ENCODE measurements at regions not wholly inside any gene's neighbourhood (a gene's known extent, or its start where the extent isn't known, plus 50 kb on each side); places are given as distances from the start of the nearest gene placed in this dataset.
"Not testable (repeated sequence)": the region's sequence is repeated elsewhere in the genome, so short reads cannot be mapped to it uniquely, and the experiment has no call there.

DNA sequence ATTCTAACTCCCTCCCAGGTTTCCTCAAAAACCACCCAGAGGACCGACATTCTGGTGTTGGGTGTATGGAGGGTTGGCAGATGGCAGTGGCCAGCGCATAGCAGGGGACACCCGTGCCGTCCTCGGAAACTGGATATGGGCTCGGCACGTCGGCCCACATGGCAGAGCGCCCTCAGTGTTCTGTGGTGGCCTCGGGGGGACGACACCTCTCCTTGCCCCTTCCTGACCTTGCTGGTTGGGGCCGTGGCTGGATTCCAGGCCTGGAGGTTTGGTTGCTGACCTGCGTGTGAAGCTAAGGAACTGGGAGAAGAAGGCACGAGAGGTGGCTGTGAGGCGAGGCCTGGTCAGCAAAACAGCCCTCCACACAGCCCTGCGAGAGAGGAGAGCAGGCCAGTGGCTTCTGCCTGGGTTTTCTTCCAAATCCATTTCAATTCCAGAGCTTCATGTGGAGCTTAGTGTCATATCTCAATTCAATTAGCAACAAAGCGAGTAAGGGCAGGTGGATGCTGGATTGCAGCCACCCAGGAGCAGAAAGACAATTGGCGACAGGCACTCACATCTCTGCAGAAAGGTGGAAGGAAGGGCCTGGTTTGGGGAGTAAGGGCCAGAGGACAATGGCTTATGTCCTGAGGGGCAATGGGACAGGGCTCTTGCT lies 478.4 kb downstream of the BRD1 start:
- DNase-seq (ENCODE audit: low read depth) = no peak

DNA sequence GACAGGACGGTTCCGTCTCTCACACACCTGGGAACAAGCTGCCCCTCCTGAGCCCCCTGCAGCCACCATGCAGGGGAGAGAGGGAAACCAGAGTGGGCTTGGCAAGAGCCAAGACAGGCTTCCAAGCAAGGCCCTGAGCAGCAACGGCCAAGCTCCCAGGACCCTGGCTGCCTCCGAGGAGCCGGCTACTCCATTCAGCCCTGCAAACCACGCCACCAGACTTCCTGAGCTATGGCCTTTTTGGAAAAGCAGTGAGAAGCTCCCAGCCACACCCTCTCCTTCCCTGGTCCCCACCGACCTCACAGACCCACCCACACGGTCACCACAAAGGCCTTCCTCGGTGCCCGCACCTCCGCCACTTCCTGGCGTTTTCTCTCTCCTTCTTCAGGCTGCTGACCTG lies 479.0 kb downstream of the BRD1 start:
- DNase-seq (ENCODE audit: low read depth) = no peak

DNA sequence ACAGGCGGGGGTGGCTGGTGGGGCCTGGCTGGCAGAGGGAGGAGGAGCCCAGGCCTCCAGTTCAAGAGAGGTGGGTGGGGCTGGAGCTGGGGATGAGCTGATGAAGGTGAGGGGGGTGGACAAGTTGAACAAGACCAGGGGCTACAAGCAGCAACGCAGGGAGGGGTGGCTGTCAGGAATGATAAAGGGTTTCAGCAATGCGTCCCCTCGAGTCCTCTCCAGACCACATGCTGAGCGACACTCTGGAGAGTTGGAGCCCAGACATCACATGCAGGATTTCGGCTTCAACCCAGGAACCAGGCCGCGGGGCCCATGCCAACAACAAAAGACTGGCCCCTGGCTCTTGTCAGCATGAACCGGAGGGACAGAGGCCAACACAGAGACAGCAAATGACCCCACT lies 480.3 kb downstream of the BRD1 start:
- DNase-seq (ENCODE audit: low read depth) = no peak

DNA sequence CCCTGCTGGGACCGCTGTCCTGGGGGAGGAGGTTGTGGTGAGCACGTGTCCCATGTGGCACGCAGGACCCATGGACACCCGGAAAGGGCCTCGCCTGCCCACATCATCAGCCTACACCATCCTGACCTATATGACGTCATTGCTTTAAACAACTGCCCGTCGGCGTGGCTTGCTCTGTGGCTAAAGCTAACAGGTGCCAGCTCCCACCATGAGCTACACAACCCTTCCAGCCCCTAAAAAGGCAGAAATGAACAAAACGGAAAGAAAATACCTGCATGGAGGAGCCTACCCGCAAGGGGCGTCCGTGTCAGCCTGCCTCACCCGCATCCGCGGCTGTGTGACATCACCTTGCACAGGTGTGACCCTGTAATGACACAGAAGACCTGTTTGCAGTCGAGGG lies 481.8 kb downstream of the BRD1 start:
- DNase-seq (ENCODE audit: low read depth) = no peak

DNA sequence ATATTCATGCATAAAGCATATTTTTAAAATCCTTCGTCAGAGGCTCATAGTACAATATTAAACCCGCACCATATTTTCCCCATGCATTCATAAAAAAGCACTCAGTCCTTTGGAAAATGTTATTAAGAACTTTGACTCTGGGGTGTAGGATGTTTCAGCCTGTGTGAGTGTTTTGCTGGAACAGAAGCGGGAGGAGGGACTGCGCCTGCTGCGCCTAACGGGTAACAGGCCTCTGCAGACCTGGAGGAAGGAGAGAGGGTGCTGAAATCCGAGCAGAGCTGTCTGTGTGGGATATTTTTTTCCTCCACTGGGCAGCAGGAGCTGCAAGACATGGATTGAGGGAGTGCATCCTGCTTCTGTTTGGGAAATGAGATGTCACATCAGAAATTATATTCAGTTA lies 483.0 kb downstream of the BRD1 start:
- DNase-seq (ENCODE audit: low read depth) = no peak

DNA sequence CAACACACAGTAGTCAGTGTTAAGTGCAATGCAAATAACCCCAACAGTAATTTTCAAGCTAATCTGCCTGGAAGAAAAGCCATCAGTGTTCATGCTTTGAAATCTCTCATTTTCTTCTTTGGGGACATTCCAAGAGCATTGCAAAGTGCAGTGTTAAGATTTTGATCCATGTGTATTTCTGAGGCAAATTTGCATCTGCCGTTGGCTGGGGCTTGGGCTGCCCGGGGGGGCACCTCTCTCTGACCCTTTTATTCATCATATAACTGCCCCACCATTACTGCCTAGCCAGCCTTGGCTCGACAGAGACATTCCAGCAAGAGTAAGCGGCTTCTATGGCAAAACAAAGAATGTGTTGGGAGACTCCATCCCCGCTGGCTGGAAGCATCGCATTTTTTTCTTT lies 483.5 kb downstream of the BRD1 start:
- no peak for DNase-seq (ENCODE audit: low read depth)

DNA sequence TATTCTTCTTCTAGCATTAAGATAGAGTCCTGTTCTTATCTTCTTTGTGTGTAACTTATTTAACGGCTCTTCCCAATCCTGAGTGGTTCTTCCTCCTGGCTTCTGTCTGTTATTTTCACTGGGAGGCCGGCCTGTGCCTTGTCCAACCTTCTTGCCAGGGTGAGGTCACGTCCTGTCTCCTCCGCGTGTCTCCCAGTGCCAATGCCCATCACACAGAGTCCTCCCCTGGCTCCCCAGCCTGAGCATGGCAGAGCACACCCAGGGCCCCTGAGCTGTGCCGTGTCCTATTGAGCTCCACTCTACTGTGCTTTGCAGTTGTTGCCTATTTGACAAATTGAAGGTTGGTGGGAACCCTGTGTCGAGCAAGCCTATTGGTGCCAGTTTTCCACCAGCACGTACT lies 487.3 kb downstream of the BRD1 start:
- DNase-seq (ENCODE audit: low read depth) = no peak

DNA sequence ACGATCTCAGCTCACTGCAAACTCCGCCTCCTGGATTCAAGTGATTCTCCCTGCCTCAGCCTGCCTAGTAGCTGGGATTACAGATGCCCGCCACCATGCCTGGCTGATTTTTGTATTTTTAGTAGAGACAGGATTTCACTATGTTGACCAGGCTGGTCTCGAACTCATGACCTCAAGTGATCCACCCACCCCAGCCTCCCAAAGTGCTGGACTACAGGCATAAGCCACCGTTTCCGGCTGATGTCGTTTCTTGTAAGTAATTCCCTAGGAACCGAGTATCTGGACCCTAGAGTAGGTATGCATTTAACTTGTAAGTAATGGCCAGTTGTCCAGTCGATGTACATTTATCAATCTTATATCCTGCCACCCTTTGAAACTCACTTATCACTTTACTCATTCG lies 491.2 kb downstream of the BRD1 start:
- DNase-seq (ENCODE audit: low read depth) = not testable (repeated sequence)

DNA sequence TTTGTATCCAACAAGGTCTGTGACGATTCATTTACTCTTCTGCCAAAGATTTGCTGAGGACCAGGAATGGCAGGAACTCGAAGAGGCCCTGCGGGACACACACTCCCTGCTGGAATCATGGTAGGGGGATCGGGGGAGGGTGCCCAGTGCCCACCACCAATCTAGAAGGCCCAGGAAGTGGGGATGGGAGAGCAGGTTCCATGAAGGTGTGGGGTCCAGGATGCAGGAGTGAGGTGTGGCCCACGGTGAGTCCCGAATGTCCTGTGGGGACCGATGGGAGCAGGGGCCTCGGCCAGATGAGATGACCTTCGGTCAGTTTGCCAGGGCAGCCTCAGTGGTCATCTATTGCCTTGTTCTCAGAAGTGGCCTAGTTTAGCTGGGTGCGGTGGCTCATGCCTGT lies 492.7 kb downstream of the BRD1 start:
- DNase-seq (ENCODE audit: low read depth) = no peak

DNA sequence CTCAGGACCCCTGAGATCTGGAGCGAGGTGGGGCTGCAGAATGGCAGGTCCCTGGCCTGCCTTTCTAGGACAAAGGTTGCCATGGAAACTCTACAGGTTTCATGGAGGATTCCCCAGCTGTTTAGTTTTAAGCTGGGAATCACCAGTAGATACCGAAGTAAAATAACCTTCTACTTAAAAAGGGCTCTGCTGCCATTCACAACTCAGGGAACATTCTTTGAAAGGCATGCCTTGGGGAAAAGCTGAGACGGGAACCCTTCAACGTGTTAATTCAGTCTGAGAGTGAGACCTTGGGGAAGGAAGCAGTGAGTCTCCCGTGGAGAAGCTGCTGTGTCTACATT lies 493.3 kb downstream of the BRD1 start:
- DNase-seq (ENCODE audit: low read depth) = no peak

DNA sequence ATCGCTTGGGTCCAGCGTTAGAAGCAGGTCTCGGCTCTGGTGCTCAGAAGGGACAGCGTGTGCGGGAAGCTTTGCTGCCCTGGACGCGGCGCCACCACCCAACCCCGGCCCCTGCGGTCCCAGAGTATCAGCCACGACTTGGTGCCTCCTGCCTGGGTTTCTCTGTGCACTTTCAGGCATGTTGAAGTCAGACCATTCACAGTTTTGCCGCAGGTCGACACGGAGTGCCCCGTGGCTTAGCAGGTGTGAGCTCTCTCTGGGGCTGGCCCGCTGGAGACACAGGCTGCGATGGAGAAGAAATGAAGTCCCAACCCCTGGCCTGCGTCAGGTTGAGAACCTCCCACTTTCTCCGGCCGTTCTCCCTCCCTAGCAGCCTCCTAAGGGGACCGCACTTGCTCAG lies 494.5 kb downstream of the BRD1 start:
- no peak for DNase-seq (ENCODE audit: low read depth)

DNA sequence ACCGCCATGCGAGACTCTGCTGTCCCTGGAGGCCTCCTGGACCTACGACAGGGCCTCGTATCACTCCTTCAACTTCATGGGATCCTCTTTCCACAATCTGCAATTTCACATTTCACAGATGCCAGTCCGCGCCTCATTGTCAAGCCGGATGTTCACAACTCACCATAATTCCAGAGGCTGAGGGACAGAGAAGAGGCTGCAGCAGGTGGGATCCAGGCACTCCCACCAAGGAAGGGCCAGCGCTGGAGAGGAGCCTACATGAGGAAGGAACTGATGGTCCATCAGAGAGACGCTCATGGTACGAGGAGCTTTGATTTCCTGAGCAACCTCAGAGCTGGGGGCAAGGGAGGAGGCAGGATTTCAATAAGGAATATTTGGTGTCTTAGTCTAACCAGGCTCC lies 495.0 kb downstream of the BRD1 start:
- DNase-seq (ENCODE audit: low read depth) = no peak

DNA sequence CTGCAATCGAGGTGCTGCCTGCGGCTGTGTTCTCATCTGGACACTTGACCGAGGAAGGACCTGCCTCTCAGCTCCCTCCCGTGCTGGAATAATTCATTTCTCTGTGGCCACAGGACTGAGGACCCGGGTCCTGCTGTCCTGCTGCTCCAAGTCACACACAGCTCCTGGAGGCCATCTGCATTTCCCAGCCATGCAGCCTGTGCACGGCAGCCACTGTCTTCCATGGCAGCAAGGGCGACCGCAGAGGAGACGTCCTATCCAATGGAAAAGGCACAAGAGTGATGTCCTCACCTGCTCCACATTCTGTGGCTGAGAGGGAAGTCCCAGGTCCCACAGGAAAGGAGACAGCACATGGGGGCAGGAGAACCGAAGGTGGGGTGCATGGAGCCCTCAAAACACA lies 495.8 kb downstream of the BRD1 start:
- no peak for DNase-seq (ENCODE audit: low read depth)

DNA sequence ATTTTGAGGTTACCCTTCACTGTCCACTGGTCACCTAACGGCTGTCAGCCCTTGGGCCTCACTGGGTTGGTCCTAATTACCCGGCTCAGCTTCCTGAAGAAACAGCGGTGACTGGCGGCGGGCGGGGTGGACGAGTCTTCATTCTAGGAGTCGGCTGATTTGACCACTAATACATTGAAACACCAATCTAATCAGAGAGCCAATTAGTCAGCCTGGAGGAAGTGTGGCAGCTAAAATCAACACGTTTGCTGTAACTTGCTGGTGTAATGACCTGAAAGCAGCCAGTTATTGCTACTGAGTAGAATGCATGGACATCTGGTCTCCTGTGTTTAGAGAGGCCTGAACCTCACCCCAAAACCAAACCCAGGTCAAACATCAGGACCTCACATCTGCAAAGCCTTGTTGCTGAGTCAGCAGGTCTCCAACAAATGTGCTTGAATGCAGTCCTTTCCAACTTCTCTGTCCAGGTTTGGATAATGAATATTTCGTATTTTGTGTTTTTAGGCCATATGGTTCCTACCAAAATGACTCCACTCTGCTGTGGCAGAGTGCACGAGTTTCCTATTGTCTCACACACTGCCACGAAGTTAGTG lies 496.4 kb downstream of the BRD1 start:
- DNase-seq (ENCODE audit: low read depth) = no peak

DNA sequence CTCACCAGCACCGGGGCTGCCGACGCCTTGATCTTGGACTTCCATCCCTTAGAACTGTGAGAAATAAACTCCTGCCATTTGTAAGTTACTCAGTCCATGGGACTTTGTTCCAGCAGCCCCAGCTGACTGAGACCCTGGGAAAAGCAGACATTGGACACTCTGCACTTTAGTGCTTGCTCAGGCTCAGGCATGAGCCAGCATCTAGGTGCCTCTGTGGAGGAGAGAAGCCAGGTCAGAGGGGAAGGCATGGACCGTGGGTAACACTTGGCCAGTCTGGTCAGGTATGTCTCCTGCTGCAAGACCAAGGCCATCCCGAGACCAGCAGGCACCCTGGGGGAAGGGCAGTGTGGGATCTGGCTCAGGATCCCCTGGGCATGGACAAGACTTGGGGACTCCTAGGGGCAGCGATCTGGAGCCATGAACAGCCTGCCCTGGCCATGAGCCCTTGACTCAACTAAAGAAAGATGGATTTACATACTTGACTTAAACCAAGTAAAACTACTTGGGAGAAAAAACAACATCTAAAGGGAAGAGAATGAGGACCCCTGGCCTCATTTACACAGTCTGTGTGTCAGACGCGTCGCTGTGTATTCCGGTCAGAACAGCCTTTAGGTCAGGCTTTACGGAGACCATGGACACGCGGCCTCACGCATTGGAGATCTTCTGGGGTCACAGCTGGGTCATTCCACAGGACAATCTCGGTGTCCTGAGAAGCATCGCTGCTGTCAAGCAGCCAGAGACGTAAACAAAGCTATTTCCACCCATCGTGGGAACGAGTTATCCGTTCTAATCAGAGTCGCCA lies 497.1 kb downstream of the BRD1 start:
- DNase-seq (ENCODE audit: low read depth) = no peak

DNA sequence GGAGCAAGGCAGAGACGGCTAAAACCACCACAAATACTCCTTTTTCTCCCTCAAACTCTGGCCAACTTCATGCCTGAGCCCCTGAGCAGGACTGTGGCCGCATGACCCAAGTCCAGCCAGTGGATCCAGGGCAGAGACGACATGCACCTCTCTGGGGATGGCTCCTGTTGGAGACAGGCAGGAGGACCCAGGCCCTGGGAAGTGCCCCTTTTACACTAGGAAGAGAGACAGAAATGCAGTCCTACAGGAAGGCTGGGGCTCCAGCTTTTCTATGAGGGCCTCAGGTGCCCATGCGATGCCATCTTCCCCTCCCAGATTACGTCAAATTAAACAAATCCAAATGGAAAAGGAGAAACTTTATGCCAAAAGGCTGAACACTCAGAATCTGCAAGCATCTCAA lies 498.0 kb downstream of the BRD1 start:
- no peak for DNase-seq (ENCODE audit: low read depth)

DNA sequence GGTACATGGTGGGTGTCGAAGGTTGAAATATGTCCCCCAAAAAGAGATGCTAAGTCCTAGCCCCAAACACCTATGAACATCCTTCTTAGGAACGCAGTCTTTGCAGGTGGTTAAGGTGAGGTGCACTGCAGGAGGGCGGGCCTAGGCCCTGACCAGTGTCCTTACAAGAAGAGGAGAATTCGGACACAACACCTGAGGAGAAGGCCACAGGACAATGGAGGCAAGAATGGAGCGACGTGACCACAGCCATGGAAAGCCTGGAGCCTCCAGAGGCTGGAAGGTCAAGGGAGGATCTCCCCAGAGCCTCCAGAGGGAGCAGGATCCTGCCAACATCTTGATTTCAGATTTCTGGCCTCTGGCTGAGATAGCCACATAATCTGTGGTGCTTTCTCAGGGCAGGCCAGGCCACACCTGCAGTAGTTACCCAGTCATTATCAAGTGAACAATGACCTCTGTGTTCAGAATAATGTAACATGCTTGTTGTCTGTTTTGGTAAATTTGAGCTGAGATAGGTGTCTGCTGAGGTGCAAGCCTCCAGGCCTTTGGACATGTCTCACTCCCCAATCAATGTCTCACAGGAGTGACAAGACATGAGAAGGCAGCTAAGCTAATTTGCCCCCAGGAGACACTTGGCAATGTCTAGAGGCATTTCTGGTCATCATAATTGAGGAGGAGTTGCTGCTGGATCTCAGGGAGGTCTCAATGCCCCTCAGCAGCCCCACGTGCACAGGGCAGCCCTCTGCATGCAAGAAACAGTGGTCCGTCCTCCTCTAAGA lies 498.9 kb downstream of the BRD1 start:
- no peak for DNase-seq (ENCODE audit: low read depth)

DNA sequence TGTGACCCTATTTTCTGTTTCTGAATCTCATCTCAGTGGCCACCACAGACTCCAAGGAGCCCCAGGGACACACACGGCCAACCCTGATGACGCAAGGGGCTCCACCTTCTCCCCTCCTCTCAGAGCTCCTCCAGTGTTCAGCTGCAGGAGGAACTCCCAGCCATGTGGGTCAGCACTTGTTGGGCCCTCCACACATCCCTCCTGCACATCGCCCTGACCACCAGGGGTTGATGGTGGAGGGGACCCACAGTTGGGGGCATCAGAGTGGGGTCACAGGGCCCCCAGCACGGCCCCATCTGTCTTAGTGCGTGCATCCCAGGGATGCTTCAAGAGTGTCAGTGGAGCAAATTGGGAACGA lies 499.6 kb downstream of the BRD1 start:
- DNase-seq (ENCODE audit: low read depth) = no peak

DNA sequence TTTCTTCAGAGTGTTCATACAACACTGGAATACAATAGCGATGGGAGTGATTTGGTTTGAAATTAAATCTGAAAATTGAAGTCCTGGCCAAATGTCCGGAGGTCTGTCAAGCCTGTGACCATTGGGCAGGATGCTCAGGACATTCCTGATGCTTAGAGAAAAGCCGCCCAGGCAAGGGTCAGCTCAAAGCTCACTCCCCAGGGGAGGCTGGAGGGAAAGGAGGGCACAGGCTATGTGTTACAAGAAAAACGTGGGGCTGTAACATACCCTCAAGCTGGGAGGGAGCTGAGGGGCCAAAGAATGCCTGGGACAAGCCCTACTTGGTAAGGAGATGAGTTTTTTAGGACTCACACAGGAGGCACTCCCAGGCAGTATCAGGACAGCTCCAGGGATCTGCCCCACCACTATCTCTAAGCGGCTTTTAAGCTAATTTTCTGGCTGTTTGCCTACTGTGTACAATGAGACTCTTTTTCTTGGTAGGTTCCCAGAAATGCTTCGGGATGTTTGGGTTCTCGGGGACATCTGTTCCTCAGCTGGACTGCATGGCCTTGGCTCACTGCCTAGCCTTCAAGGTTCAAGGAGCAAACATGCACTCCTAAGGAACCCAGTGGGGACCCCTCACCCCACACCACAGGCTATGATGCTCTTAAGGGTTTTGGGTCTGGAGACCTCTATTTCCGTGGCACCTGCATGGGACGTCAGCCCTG lies 500.1 kb downstream of the BRD1 start:
- no peak for DNase-seq (ENCODE audit: low read depth)

DNA sequence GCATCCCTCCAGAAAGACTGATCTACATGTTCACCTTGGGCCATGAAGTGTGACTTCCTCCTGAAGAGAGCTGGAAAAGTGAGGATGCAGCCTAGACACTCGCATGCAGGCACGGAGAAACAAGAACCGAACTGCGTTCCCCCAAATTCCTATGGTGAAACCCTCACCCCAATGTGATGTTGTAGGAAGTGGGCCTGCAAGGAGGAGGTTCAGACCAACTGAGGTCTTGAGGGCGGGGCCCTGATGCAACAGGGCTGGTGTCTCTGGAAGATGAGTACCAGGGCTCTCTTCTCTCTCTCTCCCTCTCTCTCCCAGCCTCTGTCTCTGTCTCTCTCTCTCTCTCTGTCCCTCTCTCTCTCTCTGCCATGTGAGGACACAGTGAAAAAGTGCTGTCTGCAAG lies 501.1 kb downstream of the BRD1 start:
- DNase-seq (ENCODE audit: low read depth) = no peak

DNA sequence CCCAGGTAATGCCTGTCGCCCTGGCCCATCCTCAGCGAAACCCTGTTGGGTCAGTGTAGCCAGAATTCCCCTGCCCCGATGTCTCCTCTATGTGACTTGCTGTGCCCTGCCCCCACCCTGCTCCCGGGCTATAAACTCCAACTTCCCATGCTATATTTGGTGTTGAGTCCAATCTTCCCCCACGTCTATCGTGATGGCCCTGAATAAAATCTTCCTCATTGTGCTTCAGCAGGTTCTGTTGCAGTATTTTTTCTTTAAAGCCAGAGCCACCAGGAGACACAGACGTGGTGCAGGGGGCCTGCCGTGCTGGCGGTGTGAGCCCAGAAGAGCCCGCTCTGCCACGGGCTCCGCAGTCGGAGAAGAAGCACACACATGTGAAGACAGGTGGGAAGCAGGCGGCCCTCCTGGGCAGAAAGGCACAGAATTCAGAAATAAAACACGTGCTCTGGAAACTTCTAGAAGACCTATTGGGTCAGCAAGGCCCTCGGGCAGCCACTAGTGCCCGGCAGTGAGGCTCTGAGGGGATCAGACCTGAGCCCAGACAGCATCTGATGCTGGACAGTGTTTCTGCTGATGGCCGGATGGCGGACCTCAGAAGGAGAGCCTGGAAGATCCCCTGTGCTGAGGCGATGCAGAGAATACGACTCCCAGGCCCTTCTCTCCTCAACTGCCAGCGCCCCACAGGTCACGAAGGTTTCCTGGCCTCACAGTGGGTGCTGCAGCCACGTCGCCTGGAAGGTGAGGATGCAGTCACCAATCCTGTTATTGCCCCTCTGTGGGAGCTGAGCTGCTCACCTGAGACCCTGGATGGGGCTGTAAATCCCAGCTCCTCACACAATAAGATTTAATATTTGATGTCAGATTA lies 501.9 kb downstream of the BRD1 start:
- no peak for DNase-seq (ENCODE audit: low read depth)

Measured in stimulated activated CD8-positive, alpha-beta memory T cell treated with anti-CD3 and anti-CD28 coated beads, Interleukin-12 subunit alpha, Interleukin-12 subunit beta, amount 100 ng/mL, for 4 hours (primary cell).